Chondrocyte (in vitro differentiated cells): ENCODE measurements at regions not wholly inside any gene's neighbourhood (a gene's known extent, or its start where the extent isn't known, plus 50 kb on each side); places are given as distances from the start of the nearest gene placed in this dataset.

ENCODE experiments used
- DNase-seq: peaks from one replicate; pipeline ENCODE4 v3.0.0; 2021; ENCODE audit warnings: mixed read lengths, low spot score
- H3K27ac Mint-ChIP-seq: one replicate; pipeline ENCODE4 v1.8.0; 2021; ENCODE audit warnings: mild to moderate bottlenecking, moderate library complexity, mixed read lengths; ENCODE audit not compliant: unreplicated experiment
- H3K27me3 Mint-ChIP-seq: 2 replicates; pipeline ENCODE4 v1.8.0; 2021; ENCODE audit warnings: low read depth, mixed read lengths
- H3K36me3 Mint-ChIP-seq: 2 replicates; pipeline ENCODE4 v1.8.0; 2021; ENCODE audit warnings: low read depth, mixed read lengths
- H3K4me1 Mint-ChIP-seq: 2 replicates; pipeline ENCODE4 v1.8.0; 2021; ENCODE audit warnings: low read depth, mild to moderate bottlenecking, mixed read lengths
- H3K4me3 Mint-ChIP-seq: one replicate; pipeline ENCODE4 v1.8.0; 2021; ENCODE audit warnings: mild to moderate bottlenecking, moderate library complexity, mixed read lengths; ENCODE audit not compliant: unreplicated experiment
- H3K9me3 Mint-ChIP-seq: 2 replicates; pipeline ENCODE4 v1.8.0; 2021; ENCODE audit warnings: low read depth, mixed read lengths
- CTCF ChIP-seq: fragments of 200-600 bp; sonication (generic); IDR thresholded peaks from 2 replicates; pipeline ENCODE4 v1.5.0; 2021; ENCODE audit warnings: antibody characterized with exemption, mild to moderate bottlenecking, moderate library complexity

- Mint-ChIP-seq H3K4me3 (no peak overlapping the region), H3K36me3 (no peaks in the 10 kb centered on the region)
These were observed 107.9 kb upstream of the CARMIL1 start for GRCh38 chr6:25171301-25171700.

DNA sequence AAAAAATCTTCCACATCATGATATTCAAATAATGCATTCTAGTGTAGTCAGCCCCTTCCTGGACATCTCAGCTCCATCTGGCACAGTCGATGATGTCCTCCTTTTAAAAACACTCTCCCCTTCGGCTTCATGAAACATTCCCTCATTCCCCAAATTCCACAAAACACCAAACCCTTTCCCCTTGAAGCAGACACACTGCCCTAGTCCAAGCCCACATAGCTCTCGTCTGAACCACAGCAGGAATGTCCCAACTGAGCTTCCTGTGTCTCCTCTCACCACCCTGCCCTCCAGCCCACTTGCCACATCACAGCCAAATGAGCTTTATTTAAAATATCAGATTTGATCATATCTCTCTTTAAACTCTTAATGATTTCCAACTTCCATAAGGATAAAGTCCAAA is 106.4 kb upstream of the CARMIL1 start:
- H3K9me3 Mint-ChIP-seq: peaks cover 3% of the 10 kb centered on the region
- no peaks in the 10 kb centered on the region for H3K27me3 Mint-ChIP-seq
- DNase-seq: no peak
- TF ChIP-seq CTCF: no peak
- H3K36me3 Mint-ChIP-seq: no peaks in the 10 kb centered on the region
- peak overlapping the region; percentile 98 for H3K27ac Mint-ChIP-seq
- H3K4me3 Mint-ChIP-seq: peak overlapping the region; percentile 4
- H3K4me1 Mint-ChIP-seq: peaks cover 88% of the 10 kb centered on the region

More at GRCh38 chr6:25171301-25171700, 107.9 kb upstream of the CARMIL1 start:
- no peak for DNase-seq
- H3K4me1 Mint-ChIP-seq: peaks cover 98% of the 10 kb centered on the region
- peak overlapping the region; percentile 98 for H3K27ac Mint-ChIP-seq
- H3K27me3 Mint-ChIP-seq: no peaks in the 10 kb centered on the region
- TF ChIP-seq CTCF: no peak
- peaks cover 3% of the 10 kb centered on the region for H3K9me3 Mint-ChIP-seq

GRCh38 chr6:25173246-25173645 is 105.9 kb upstream of the CARMIL1 start:
- peaks cover 3% of the 10 kb centered on the region for H3K9me3 Mint-ChIP-seq
- H3K4me3 Mint-ChIP-seq: peak overlapping the region; percentile 4
- DNase-seq: no peak
- no peaks in the 10 kb centered on the region for H3K36me3 Mint-ChIP-seq
- no peak for TF ChIP-seq CTCF
- H3K27ac Mint-ChIP-seq: peak overlapping the region; percentile 98
- no peaks in the 10 kb centered on the region for H3K27me3 Mint-ChIP-seq
- peaks cover 86% of the 10 kb centered on the region for H3K4me1 Mint-ChIP-seq

DNA sequence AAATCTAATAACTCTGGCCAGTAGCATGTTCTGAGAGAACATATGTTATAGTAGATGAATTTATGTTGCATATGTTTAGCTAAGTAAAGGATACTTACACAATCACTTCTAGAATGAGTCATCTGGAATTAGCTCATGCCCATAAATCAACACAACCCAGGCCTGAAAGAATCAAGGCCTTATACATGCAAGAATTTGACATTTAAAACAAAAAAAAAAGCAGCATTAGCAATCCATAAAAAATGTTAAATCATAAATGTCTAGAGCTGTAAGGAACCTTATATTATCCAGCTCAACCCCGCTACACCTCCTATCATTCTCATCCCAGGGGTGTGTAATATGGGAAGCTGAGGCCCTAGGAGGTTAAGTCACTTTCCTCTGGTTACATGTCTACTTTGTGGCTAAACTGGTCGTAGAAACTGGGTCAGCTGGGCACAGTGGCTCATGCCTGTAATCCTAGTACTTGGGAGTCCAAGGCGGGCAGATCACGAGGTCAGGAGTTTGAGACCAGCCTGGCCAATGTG is 105.2 kb upstream of the CARMIL1 start:
- no peak for DNase-seq
- TF ChIP-seq CTCF: no peak
- Mint-ChIP-seq H3K27ac (peak overlapping the region; percentile 98), H3K4me3 (no peak overlapping the region), H3K36me3 (no peaks in the 10 kb centered on the region), H3K27me3 (no peaks in the 10 kb centered on the region), H3K4me1 (peaks cover 86% of the 10 kb centered on the region), H3K9me3 (peaks cover 3% of the 10 kb centered on the region)

GRCh38 chr6:25174678-25175077 is 104.5 kb upstream of the CARMIL1 start:
- peak overlapping the region; percentile 98 for H3K27ac Mint-ChIP-seq
- TF ChIP-seq CTCF: no peak
- H3K9me3 Mint-ChIP-seq: peaks cover 3% of the 10 kb centered on the region
- no peak overlapping the region for H3K4me3 Mint-ChIP-seq
- peaks cover 86% of the 10 kb centered on the region for H3K4me1 Mint-ChIP-seq
- H3K27me3 Mint-ChIP-seq: no peaks in the 10 kb centered on the region
- no peak for DNase-seq
- H3K36me3 Mint-ChIP-seq: no peaks in the 10 kb centered on the region
